ENCODE measurements at regions not wholly inside any gene's neighbourhood (a gene's known extent, or its start where the extent isn't known, plus 50 kb on each side); places are given as distances from the start of the nearest gene placed in this dataset.

DNA sequence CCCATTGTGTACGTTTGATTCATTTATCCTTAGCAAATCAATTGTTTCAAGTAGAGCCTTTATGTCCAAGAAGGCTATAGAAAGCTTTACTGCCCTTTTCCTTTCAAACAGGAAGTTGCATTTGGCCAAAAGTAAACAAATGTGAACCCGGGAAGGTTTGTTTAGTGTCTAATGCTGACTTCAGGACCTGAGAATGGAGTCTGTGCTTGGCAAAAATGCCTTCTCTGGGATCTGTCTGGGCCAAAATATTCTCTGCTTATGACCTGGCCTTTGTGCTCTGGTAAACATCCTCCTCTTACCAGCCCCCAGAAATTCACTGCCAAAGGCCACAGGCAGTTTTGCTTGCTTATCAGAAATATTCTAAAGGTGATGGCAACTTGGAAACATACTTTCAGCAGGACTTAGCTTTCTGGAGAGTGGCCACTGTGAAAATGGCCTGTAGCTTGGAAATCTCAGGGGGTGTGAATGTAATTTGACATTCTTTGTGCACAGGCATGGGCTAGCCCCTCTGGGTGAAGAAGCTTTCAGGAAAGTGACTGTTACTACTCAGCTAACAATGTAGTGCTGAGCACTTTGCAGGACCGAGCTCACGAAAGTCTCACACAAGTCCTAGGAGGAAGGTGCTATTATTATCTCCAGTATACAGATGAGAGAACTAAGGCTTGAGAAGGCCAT lies 199.5 kb downstream of the PTEN start:
- no peaks in the 10 kb centered on the region for H3K36me3 ChIP-seq
- no peaks in the 10 kb centered on the region for H3K27me3 ChIP-seq
- H3K27ac ChIP-seq = peak overlapping the region; percentile 64 to 79
- intact Hi-C loops (cut with DNase I; ENCODE audit: low total_unique reads) = no loop called here
- H3K4me1 ChIP-seq = peaks cover 0 to 4% of the 10 kb centered on the region in 2 donors
- H3K9me3 ChIP-seq = no peaks in the 10 kb centered on the region
- no peak overlapping the region for H3K4me3 ChIP-seq
- no peak for DNase-seq (ENCODE audit: low spot score in 2 of 2)
- TF ChIP-seq CTCF (IDR thresholded peaks at IDR 0.05) = no peak
- TF ChIP-seq POLR2A (IDR thresholded peaks at IDR 0.05) = no peak
- no peak for TF ChIP-seq POLR2AphosphoS5 (IDR thresholded peaks at IDR 0.05)

GRCh38 chr10:88063861-88064557 lies 200.6 kb downstream of the PTEN start:
- Histone ChIP-seq H3K27me3 (no peaks in the 10 kb centered on the region), H3K36me3 (no peaks in the 10 kb centered on the region), H3K4me1 (peaks cover 0 to 4% of the 10 kb centered on the region in 2 donors), H3K9me3 (no peaks in the 10 kb centered on the region), H3K27ac (peak overlapping the region; percentile 64 to 79), H3K4me3 (no peak overlapping the region)
- TF ChIP-seq POLR2A (IDR thresholded peaks at IDR 0.05) = no peak
- no peak for TF ChIP-seq CTCF (IDR thresholded peaks at IDR 0.05)
- no peak for TF ChIP-seq POLR2AphosphoS5 (IDR thresholded peaks at IDR 0.05)
- no peak for DNase-seq (ENCODE audit: low spot score in 2 of 2)
- intact Hi-C loops (cut with DNase I; ENCODE audit: low total_unique reads) = no loop called here

DNA sequence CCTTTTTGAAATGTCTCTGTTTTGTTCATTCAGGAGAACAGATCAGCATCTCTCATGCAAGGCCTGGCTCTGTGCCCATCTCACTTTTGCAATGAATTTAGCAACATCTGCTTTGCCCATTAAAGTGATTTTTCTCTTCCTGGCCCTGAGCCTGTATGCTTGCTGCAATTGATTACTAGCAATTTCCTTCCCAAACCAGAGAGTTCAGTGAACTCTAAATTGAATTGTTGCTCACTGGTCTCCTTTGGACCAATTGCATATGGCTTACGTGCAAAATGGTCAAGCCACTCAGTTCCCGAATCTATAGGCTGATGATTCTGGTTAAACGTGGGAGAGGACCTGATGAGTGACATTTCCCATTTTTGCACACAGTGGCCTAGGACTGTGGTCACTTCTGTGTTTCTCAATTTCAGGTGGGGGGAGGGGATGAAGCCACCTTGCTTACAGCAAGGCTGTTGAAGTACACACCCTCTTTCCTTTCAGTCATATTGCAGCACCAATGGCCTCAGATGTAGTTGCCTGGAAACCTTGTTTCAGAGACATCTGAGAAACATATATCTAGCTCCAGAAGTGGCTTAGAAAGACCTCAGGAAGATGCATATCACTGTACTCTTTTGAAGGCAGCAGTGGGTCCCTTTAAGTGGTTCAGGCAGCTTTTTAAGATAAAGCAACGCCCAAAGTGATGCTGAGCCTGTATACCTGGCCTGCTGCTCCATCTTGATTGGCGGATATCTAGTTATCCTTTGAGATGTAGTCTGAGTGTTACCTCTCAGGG lies 201.4 kb downstream of the PTEN start:
- no peaks in the 10 kb centered on the region for H3K36me3 ChIP-seq
- peaks cover 0 to 4% of the 10 kb centered on the region in 2 donors for H3K4me1 ChIP-seq
- H3K4me3 ChIP-seq = no peak overlapping the region
- TF ChIP-seq POLR2A (IDR thresholded peaks at IDR 0.05) (no peak), POLR2AphosphoS5 (IDR thresholded peaks at IDR 0.05) (peak in 1 of 3 donors; percentile 41)
- H3K27ac ChIP-seq = peak overlapping the region in 1 of 2 donors; percentile 59
- intact Hi-C loops (cut with DNase I; ENCODE audit: low total_unique reads) = no loop called here
- DNase-seq (ENCODE audit: low spot score in 2 of 2) = peak in 1 of 2 donors; percentile 41
- H3K9me3 ChIP-seq = no peaks in the 10 kb centered on the region
- H3K27me3 ChIP-seq = no peaks in the 10 kb centered on the region

DNA sequence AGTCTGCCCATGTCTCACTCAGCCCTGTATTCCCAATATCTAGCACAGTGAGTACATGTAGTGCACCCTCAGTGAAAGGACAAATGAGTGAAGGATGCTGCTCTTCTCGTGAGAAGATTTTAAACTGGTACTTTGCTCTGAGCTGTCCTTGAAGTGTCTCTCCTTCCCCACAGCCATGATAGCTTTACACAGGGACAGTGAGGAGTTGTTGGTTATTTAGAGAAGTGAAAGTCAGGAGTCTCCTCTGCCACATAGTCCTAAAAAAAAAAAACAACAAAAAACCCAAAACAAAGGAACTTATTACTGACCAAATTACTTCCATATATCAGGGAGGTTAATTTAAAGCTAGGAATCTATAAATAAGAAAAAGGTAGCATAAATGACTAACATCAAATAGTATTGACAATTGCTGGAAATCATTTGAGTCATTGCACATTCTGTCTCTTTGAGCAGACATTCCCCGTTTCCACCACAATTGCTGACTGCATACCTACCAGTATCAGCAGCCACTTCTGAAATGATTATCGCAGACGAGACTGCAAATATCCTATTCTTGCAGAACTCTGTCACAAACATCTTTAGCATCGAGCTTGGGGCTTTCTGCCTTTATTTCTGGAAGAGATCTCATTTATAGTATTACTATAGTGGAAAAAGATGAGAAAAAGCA lies 202.1 kb downstream of the PTEN start:
- peaks cover 0 to 4% of the 10 kb centered on the region in 2 donors for H3K4me1 ChIP-seq
- no peaks in the 10 kb centered on the region for H3K9me3 ChIP-seq
- DNase-seq (ENCODE audit: low spot score in 2 of 2) = no peak
- H3K27me3 ChIP-seq = no peaks in the 10 kb centered on the region
- no peak for TF ChIP-seq POLR2A (IDR thresholded peaks at IDR 0.05)
- no peak for TF ChIP-seq POLR2AphosphoS5 (IDR thresholded peaks at IDR 0.05)
- TF ChIP-seq CTCF (IDR thresholded peaks at IDR 0.05) = no peak
- H3K36me3 ChIP-seq = no peaks in the 10 kb centered on the region
- H3K4me3 ChIP-seq = no peak overlapping the region
- intact Hi-C loops (cut with DNase I; ENCODE audit: low total_unique reads) = no loop called here
- H3K27ac ChIP-seq = peak overlapping the region in 1 of 2 donors; percentile 59

- Histone ChIP-seq H3K27ac (no peak overlapping the region), H3K4me1 (peaks cover 0 to 4% of the 10 kb centered on the region in 2 donors)
Observed at GRCh38 chr10:88066319-88066718, 202.9 kb downstream of the PTEN start.

More at GRCh38 chr10:88066319-88066718, 202.9 kb downstream of the PTEN start:
- Histone ChIP-seq H3K36me3 (no peaks in the 10 kb centered on the region), H3K27me3 (no peaks in the 10 kb centered on the region), H3K4me3 (no peak overlapping the region), H3K9me3 (no peaks in the 10 kb centered on the region)
- intact Hi-C loops (cut with DNase I; ENCODE audit: low total_unique reads) = no loop called here
- DNase-seq (ENCODE audit: low spot score in 2 of 2) = no peak
- TF ChIP-seq POLR2A (IDR thresholded peaks at IDR 0.05) (no peak), CTCF (IDR thresholded peaks at IDR 0.05) (no peak), POLR2AphosphoS5 (IDR thresholded peaks at IDR 0.05) (no peak)
